GM12892 (cell line): ENCODE measurements at regions not wholly inside any gene's neighbourhood (a gene's known extent, or its start where the extent isn't known, plus 50 kb on each side); places are given as distances from the start of the nearest gene placed in this dataset.

Experiments
- POLR2A ChIP-seq: IDR thresholded peaks from 2 replicates; pipeline ENCODE4 v1.6.1; 2011; ENCODE audit warnings: low read depth, low read length, control low read depth
- POLR2AphosphoS5 ChIP-seq: IDR thresholded peaks from 2 replicates; pipeline ENCODE4 v1.6.1; 2011; ENCODE audit warnings: low read depth, low read length, control low read depth
- TAF1 ChIP-seq: IDR thresholded peaks from 2 replicates; pipeline ENCODE4 v1.6.1; 2011; ENCODE audit warnings: low read depth, mild to moderate bottlenecking, control low read depth, low read length, borderline replicate concordance

- TF ChIP-seq POLR2A (no peak), POLR2AphosphoS5 (no peak), TAF1 (no peak)
Observed at GRCh38 chr3:31013090-31013489, 118.6 kb upstream of the GADL1 start.
